ENCODE measurements at regions not wholly inside any gene's neighbourhood (a gene's known extent, or its start where the extent isn't known, plus 50 kb on each side); places are given as distances from the start of the nearest gene placed in this dataset.

DNA sequence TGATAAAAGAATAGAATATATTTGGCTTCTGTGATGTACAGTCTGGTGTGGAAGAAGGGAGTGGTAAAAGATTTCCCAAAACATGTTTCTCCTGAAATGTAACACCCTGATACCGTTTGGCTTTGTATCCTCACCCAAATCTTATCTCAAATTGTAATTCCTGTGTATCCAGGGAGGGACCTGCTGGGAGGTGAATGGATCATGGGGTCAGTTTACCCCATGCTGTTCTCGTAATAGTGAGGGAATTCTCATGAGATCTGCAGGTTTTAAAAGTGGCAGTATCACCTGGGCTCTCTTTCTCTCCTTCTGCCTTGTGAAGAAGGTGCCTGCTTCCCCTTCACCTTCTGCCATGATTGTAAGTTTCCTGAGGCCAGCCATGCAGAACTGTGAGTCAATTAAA, 1070.8 kb downstream of the IGSF11 start:
- Histone ChIP-seq H3K27ac (ENCODE audit: low read length) (no peak overlapping the region), H3K4me3 (ENCODE audit: low read length) (no peak overlapping the region), H3K36me3 (ENCODE audit: insufficient read depth, low read depth, low read length) (no peaks in the 10 kb centered on the region), H3K9me3 (ENCODE audit: insufficient read depth, low read depth, low read length) (no peaks in the 10 kb centered on the region; the same call in 1 of the 2 replicates), H3K4me1 (ENCODE audit: insufficient read depth, low read length) (no peaks in the 10 kb centered on the region), H3K9ac (ENCODE audit: low read depth, low read length) (no peak overlapping the region), H3K27me3 (ENCODE audit: insufficient read depth, low read length) (no peaks in the 10 kb centered on the region)

DNA sequence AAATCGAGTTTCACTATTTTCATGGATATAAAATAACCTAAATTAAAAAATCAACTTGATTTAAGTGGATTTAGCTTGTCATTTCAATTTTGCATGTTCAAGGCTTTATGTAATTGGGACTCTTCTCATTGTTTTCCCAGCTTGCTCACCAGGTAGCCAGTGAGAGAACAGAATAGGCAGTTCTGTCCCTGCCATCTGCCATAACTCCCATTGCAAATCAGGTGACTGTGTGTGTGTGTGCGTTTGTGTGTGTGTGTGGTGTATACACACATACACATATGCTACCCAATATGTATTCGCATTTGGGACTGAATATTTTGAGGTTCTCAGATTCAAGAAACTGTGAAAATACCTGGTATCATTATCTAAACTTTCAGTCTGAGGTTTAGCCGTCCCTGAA, 1069.8 kb downstream of the IGSF11 start:
- no peaks in the 10 kb centered on the region for H3K4me1 ChIP-seq (ENCODE audit: insufficient read depth, low read length)
- H3K9ac ChIP-seq (ENCODE audit: low read depth, low read length), result no peak overlapping the region
- no peaks in the 10 kb centered on the region for H3K36me3 ChIP-seq (ENCODE audit: insufficient read depth, low read depth, low read length)
- no peaks in the 10 kb centered on the region; the same call in 1 of the 2 replicates for H3K9me3 ChIP-seq (ENCODE audit: insufficient read depth, low read depth, low read length)
- no peak overlapping the region for H3K27ac ChIP-seq (ENCODE audit: low read length)
- no peaks in the 10 kb centered on the region for H3K27me3 ChIP-seq (ENCODE audit: insufficient read depth, low read length)
- no peak overlapping the region for H3K4me3 ChIP-seq (ENCODE audit: low read length)

DNA sequence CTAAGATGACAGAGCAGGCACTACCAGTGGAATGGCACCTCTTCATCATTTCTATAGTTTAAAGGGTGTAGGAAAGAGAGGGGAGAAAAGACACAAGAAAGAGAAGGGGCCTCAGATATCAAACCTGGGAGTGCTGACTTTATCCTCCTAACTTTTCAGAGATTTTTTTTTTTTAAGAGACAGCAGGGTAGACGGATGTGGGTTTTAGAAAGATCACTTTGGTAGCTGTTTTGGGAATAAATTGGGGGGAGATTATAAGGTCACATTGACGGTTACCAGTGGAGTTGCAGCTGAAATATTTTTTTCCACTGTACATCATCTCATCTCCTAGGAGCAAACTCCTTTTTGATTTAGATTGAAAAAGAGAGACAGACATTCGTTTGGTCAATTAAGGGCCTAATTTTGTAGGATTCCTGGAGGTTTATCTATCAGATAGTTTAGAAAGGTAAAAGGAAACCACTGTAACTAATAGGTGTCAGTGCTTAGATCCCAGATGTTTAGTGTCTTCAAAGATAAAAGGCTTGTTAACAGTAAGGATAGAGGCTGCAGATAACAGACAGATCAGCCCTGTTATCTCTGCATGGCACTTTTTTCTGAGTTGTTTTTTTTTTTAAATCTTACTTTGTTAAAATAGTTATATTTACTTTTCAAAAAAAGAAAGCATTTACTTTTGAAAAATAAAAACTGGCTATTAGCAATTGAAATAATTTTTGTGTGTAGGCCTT, 1057.0 kb downstream of the IGSF11 start:
- H3K9ac ChIP-seq (ENCODE audit: low read depth, low read length), result no peak overlapping the region
- H3K27ac ChIP-seq (ENCODE audit: low read length), result no peak overlapping the region
- H3K27me3 ChIP-seq (ENCODE audit: insufficient read depth, low read length), result no peaks in the 10 kb centered on the region
- no peak overlapping the region for H3K4me3 ChIP-seq (ENCODE audit: low read length)
- H3K9me3 ChIP-seq (ENCODE audit: insufficient read depth, low read depth, low read length), result no peaks in the 10 kb centered on the region
- no peaks in the 10 kb centered on the region for H3K36me3 ChIP-seq (ENCODE audit: insufficient read depth, low read depth, low read length)
- no peaks in the 10 kb centered on the region for H3K4me1 ChIP-seq (ENCODE audit: insufficient read depth, low read length)

DNA sequence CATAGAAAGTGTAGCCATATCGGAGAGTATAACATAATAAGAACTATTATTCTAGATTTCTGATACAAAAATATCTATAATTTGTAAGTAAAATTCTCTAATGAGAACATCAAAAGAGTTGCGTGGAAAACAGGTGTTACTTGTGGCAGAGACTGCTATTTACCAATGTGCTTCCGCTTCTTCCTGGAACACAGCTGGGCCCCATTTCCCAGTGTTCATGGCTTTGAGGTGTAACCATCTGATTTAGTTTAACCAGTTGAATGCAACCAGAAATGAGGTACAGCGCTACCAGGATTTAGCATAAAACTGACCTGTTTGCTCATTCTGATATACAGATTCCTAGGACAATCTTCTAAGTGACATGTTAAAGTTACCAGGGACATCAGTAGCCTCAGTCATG, 1055.2 kb downstream of the IGSF11 start:
- Histone ChIP-seq H3K27ac (ENCODE audit: low read length) (no peak overlapping the region), H3K4me3 (ENCODE audit: low read length) (no peak overlapping the region), H3K4me1 (ENCODE audit: insufficient read depth, low read length) (no peaks in the 10 kb centered on the region), H3K9me3 (ENCODE audit: insufficient read depth, low read depth, low read length) (no peaks in the 10 kb centered on the region), H3K27me3 (ENCODE audit: insufficient read depth, low read length) (no peaks in the 10 kb centered on the region), H3K36me3 (ENCODE audit: insufficient read depth, low read depth, low read length) (no peaks in the 10 kb centered on the region), H3K9ac (ENCODE audit: low read depth, low read length) (no peak overlapping the region)

DNA sequence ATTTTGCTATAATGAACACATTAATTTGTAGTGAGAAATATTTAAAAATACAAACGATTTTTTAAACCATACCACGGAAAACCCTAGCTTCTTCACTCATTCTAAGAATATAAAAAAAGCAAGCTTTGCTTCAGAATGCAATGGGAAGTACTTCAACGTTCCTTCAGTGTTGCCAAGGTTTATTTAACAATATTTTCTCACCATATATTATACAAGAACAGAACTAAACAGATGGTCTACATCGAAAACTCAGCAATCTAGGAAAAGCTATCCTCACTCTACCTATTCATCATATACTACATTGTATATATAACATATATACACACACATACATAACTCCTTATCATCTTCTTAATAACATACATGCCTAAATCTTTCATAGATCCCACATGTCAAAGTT, 1047.4 kb downstream of the IGSF11 start:
- no peaks in the 10 kb centered on the region for H3K27me3 ChIP-seq (ENCODE audit: insufficient read depth, low read length)
- H3K4me3 ChIP-seq (ENCODE audit: low read length), result no peak overlapping the region
- H3K36me3 ChIP-seq (ENCODE audit: insufficient read depth, low read depth, low read length), result no peaks in the 10 kb centered on the region
- H3K9me3 ChIP-seq (ENCODE audit: insufficient read depth, low read depth, low read length), result no peaks in the 10 kb centered on the region
- H3K4me1 ChIP-seq (ENCODE audit: insufficient read depth, low read length), result no peaks in the 10 kb centered on the region
- no peak overlapping the region for H3K9ac ChIP-seq (ENCODE audit: low read depth, low read length)
- H3K27ac ChIP-seq (ENCODE audit: low read length), result no peak overlapping the region

DNA sequence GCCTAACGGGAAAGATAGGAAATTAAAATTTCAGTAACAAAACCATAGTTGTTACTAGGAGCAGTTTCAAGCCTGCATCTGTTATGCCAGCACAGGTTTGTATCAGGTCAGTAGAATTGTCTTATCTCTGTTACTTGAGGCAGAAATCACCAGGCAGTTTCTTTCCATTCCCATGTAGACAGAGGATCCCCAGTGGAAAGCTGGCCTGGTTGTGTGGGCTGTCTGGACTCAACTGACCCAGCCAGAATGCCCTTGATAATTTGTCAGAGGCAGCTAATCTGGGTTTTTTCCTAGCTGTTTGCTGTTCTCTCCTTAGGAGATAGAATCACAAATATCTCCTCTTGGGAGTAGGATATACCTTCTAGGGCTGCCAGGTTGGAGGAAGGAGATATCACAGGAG, 1044.7 kb downstream of the IGSF11 start:
- Histone ChIP-seq H3K4me3 (ENCODE audit: low read length) (no peak overlapping the region), H3K9me3 (ENCODE audit: insufficient read depth, low read depth, low read length) (no peaks in the 10 kb centered on the region), H3K36me3 (ENCODE audit: insufficient read depth, low read depth, low read length) (no peaks in the 10 kb centered on the region), H3K9ac (ENCODE audit: low read depth, low read length) (no peak overlapping the region), H3K27ac (ENCODE audit: low read length) (no peak overlapping the region), H3K27me3 (ENCODE audit: insufficient read depth, low read length) (peaks cover 8% of the 10 kb centered on the region), H3K4me1 (ENCODE audit: insufficient read depth, low read length) (no peaks in the 10 kb centered on the region)

DNA sequence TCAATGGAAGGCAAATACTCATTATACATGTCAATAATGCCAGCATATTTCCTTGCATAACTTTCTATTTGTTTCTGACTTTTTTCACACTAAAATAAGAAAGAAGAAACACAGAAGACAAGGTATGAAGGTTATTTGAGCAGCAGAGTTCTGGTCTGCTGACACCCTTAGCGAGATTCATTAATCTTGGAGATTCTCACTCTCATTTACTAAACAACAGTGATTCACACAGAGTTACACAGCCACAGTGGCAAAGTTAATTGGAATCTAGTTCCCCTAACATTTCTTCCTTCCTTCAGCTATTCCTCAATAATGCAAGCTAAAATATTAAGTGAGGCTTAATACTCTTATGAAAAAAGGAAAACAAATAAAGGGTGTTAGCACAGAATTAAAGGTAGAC, 1044.0 kb downstream of the IGSF11 start:
- Histone ChIP-seq H3K27ac (ENCODE audit: low read length) (no peak overlapping the region), H3K9me3 (ENCODE audit: insufficient read depth, low read depth, low read length) (no peaks in the 10 kb centered on the region), H3K36me3 (ENCODE audit: insufficient read depth, low read depth, low read length) (no peaks in the 10 kb centered on the region), H3K27me3 (ENCODE audit: insufficient read depth, low read length) (peaks cover 14% of the 10 kb centered on the region), H3K9ac (ENCODE audit: low read depth, low read length) (no peak overlapping the region), H3K4me3 (ENCODE audit: low read length) (no peak overlapping the region), H3K4me1 (ENCODE audit: insufficient read depth, low read length) (no peaks in the 10 kb centered on the region)

DNA sequence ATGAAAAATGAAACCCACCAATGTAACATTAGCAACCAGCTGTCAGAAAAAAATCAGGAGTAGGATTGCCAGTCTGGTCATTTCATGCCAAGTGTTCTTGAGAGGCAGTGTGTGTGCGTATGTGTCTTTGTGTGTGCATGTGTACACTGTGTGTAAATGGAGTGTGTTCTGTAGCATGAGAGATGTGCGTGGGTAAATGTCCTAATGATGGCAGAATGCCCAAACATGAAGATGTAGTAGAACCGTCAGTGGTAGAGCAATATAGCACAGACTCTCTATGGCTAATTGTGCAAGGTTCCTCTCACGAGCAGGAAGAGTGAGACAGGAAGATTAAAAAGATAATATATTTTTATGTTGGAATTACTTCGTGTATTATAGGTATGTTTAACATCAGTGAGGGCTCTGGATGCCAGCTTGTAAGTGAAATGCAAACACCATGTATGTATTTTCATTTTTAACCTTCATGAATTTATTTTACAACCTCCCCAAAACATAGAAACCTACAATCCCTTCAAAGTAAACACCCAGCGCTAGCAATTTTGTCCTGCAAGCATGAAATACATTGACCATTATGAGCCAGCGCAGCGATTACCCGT, 1038.7 kb downstream of the IGSF11 start:
- H3K27me3 ChIP-seq (ENCODE audit: insufficient read depth, low read length), result peaks cover 43% of the 10 kb centered on the region
- no peak overlapping the region for H3K9ac ChIP-seq (ENCODE audit: low read depth, low read length)
- H3K9me3 ChIP-seq (ENCODE audit: insufficient read depth, low read depth, low read length), result no peaks in the 10 kb centered on the region
- H3K4me3 ChIP-seq (ENCODE audit: low read length), result peak overlapping the region; percentile 87
- H3K4me1 ChIP-seq (ENCODE audit: insufficient read depth, low read length), result 0 out of 2 replicates have a peak, but pooled peaks cover 2% of the 10 kb centered on the region
- no peak overlapping the region for H3K27ac ChIP-seq (ENCODE audit: low read length)
- H3K36me3 ChIP-seq (ENCODE audit: insufficient read depth, low read depth, low read length), result no peaks in the 10 kb centered on the region

DNA sequence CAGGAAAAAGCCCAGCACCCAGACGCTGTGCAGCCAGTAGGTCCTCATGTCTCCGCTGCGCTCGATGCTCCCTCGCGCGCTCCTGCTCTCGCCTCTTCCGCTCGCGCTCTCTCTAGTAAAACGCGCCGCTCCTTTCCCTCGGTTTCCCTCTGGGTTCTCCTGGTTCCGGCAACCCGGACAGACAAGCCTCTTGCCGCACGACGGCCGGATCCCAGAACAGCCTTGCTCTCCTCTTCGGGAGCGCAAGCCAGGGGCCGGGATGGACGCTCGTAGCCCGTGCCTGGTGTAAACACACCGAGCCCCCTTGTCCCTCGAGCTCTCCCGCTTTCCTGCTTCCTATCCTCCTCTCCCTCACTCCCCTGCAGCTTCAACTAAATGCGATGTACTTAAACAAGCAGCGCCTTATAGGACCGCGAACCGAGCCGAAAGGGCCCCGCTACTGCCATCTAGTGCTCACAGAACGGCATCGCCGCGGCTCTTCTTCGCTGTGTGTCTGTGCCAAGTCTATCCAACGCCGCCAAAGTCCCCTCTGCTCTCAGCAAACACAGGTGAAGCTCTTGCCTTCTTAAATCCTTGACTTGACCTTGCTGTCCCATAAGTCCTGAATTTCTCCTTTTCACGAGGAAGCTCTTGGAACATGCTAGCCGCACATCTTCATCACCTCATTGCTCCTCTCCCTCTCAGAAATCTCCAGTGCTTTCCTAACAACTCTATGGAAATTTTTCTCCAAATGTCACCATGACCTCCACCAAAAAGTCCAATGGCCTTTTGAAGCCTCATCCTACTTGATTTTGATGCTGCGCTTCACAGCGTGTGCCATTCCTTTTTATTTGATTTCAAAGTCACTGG, 1037.2 kb downstream of the IGSF11 start:
- H3K27ac ChIP-seq (ENCODE audit: low read length), result no peak overlapping the region
- H3K27me3 ChIP-seq (ENCODE audit: insufficient read depth, low read length), result peaks cover 43% of the 10 kb centered on the region
- peaks cover 6% of the 10 kb centered on the region; the same call in 1 of the 2 replicates for H3K4me1 ChIP-seq (ENCODE audit: insufficient read depth, low read length)
- no peaks in the 10 kb centered on the region for H3K36me3 ChIP-seq (ENCODE audit: insufficient read depth, low read depth, low read length)
- H3K9ac ChIP-seq (ENCODE audit: low read depth, low read length), result peak overlapping the region; percentile 72; the same call in 1 of the 2 replicates
- H3K4me3 ChIP-seq (ENCODE audit: low read length), result peak overlapping the region; percentile 87
- no peaks in the 10 kb centered on the region for H3K9me3 ChIP-seq (ENCODE audit: insufficient read depth, low read depth, low read length)

DNA sequence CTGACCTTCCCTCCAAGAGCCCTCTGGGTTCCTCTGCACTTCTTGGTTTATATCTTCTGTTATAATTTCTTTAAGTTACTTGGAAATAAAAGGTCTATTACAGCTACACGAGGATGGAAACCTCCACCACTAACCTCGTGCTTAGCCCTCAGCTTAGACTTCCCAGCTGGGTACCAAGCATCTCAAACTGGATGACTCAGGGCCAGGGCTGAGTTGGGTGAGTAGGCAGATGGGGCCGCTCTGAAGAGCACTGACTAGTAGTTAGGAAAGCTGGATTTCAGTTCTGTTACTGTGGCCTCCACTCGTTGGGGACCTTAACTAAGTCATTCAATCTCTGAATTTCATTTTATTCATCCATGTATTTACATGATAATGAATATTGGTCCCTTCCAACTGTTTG, 1036.6 kb downstream of the IGSF11 start:
- H3K27me3 ChIP-seq (ENCODE audit: insufficient read depth, low read length), result peaks cover 43% of the 10 kb centered on the region
- H3K4me3 ChIP-seq (ENCODE audit: low read length), result no peak overlapping the region
- no peaks in the 10 kb centered on the region for H3K36me3 ChIP-seq (ENCODE audit: insufficient read depth, low read depth, low read length)
- H3K9ac ChIP-seq (ENCODE audit: low read depth, low read length), result no peak overlapping the region
- no peak overlapping the region for H3K27ac ChIP-seq (ENCODE audit: low read length)
- peaks cover 6% of the 10 kb centered on the region; the same call in 1 of the 2 replicates for H3K4me1 ChIP-seq (ENCODE audit: insufficient read depth, low read length)
- H3K9me3 ChIP-seq (ENCODE audit: insufficient read depth, low read depth, low read length), result no peaks in the 10 kb centered on the region

DNA sequence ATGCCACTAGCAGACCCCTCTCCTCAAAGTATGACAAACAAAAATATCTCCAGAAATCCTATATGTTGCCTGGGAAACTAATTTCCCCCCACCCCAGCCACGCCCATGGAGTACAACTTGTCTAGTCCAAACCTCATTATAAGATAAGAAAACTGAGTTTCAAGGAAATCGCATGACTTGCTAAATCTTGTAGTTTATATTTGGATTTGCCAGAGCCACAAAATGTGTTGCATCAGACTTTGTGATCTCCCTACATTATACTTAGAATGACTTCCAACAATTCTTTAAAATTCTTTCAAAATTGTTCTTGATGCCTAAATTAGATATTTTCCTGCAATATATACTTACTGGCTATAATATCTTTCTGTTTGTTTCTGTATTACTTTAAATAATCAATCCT, 1034.4 kb downstream of the IGSF11 start:
- no peaks in the 10 kb centered on the region for H3K9me3 ChIP-seq (ENCODE audit: insufficient read depth, low read depth, low read length)
- no peak overlapping the region for H3K4me3 ChIP-seq (ENCODE audit: low read length)
- no peak overlapping the region for H3K9ac ChIP-seq (ENCODE audit: low read depth, low read length)
- H3K36me3 ChIP-seq (ENCODE audit: insufficient read depth, low read depth, low read length), result no peaks in the 10 kb centered on the region
- peaks cover 6% of the 10 kb centered on the region; the same call in 1 of the 2 replicates for H3K4me1 ChIP-seq (ENCODE audit: insufficient read depth, low read length)
- H3K27ac ChIP-seq (ENCODE audit: low read length), result no peak overlapping the region
- peaks cover 32% of the 10 kb centered on the region for H3K27me3 ChIP-seq (ENCODE audit: insufficient read depth, low read length)

Data from iPS-20b (cell line).